Keratinocyte (primary cell): ENCODE measurements at regions not wholly inside any gene's neighbourhood (a gene's known extent, or its start where the extent isn't known, plus 50 kb on each side); places are given as distances from the start of the nearest gene placed in this dataset.

ENCODE experiments used
- DNase-seq: peaks from one replicate; pipeline ENCODE4 v3.0.0-alpha.2; 2011; ENCODE audit warnings: low read depth, missing footprints, low spot score
- FAIRE-seq: peaks from 2 replicates; lab custom pipeline; 2011; peaks lifted over from hg19 to GRCh38; lab: Jason Lieb, UNC
- H2AFZ ChIP-seq: 2 replicates; pipeline ENCODE4 v1.6.0; 2012; ENCODE audit warnings: low read length, control low read depth, inconsistent platforms; ENCODE audit not compliant: control insufficient read depth
- H3K27ac ChIP-seq: 2 replicates; pipeline ENCODE4 v1.5.1; 2011; ENCODE audit warnings: low read length; ENCODE audit not compliant: control insufficient read depth, insufficient read depth
- H3K27me3 ChIP-seq: 3 replicates; pipeline ENCODE4 v1.6.0; 2011; ENCODE audit warnings: low read length; ENCODE audit not compliant: control insufficient read depth, insufficient read depth; ENCODE audit errors: extremely low read depth
- H3K36me3 ChIP-seq, 2 experiments: 2 replicates in 1 of 2; 3 replicates in 1 of 2; pipeline ENCODE4 v1.5.1; 2011; ENCODE audit warnings: low read length in 2 of 2, mild to moderate bottlenecking in 1 of 2; ENCODE audit not compliant: control insufficient read depth in 2 of 2, insufficient read depth in 2 of 2; ENCODE audit errors: extremely low read depth in 1 of 2
- H3K4me1 ChIP-seq: 3 replicates; pipeline ENCODE4 v1.5.1; 2011; ENCODE audit warnings: low read length; ENCODE audit not compliant: control insufficient read depth, insufficient read depth; ENCODE audit errors: extremely low read depth
- H3K4me2 ChIP-seq: 3 replicates; pipeline ENCODE4 v1.6.0; 2011; ENCODE audit warnings: low read depth, low read length; ENCODE audit not compliant: control insufficient read depth, insufficient read depth; ENCODE audit errors: extremely low read depth
- H3K4me3 ChIP-seq, 3 experiments: fragments of 200-600 bp in 1 of 3; sonication (generic) in 1 of 3; 2 replicates in 2 of 3; 3 replicates in 1 of 3; pipeline ENCODE4 v1.5.1; 2011 to 2016; ENCODE audit warnings: low read length in 3 of 3, mild to moderate bottlenecking in 3 of 3, control low read depth in 2 of 3, inconsistent platforms in 1 of 3, low read depth in 1 of 3, mixed read lengths in 1 of 3, mixed run types in 1 of 3, moderate library complexity in 1 of 3; ENCODE audit not compliant: control insufficient read depth in 2 of 3, insufficient read depth in 2 of 3; ENCODE audit errors: extremely low read depth in 1 of 3
- H3K79me2 ChIP-seq: 2 replicates; pipeline ENCODE4 v1.6.0; 2012; ENCODE audit warnings: low read length; ENCODE audit not compliant: control insufficient read depth, insufficient read depth
- H3K9ac ChIP-seq: 3 replicates; pipeline ENCODE4 v1.6.0; 2011; ENCODE audit warnings: low read length; ENCODE audit not compliant: control insufficient read depth, insufficient read depth; ENCODE audit errors: extremely low read depth
- H3K9me1 ChIP-seq: 3 replicates; pipeline ENCODE4 v1.6.0; 2011; ENCODE audit warnings: low read length; ENCODE audit not compliant: control insufficient read depth, insufficient read depth; ENCODE audit errors: extremely low read depth
- H3K9me3 ChIP-seq: 2 replicates; pipeline ENCODE4 v1.5.1; 2012; ENCODE audit warnings: low read depth, low read length; ENCODE audit not compliant: control insufficient read depth
- H4K20me1 ChIP-seq: 3 replicates; pipeline ENCODE4 v1.6.0; 2011; ENCODE audit warnings: low read length; ENCODE audit not compliant: control insufficient read depth, insufficient read depth; ENCODE audit errors: extremely low read depth
- EZH2 ChIP-seq: IDR thresholded peaks from one replicate; pipeline ENCODE4 v1.6.1; 2012; ENCODE audit warnings: inconsistent platforms, mild to moderate bottlenecking, low read length, moderate library complexity
- dilution Hi-C: fragments of 300-500 bp; cut with MboI; formaldehyde crosslinking; loops from one replicate; pipeline ENCODE4 v1.7.0; 2020; ENCODE audit warnings: low sequenced_read_pairs; ENCODE audit not compliant: extremely low pct_ligation_motif_present
- TF ChIP-seq, protein P1 (sequence below), 3 experiments: IDR thresholded peaks in 1 of 3; conservative IDR thresholded peaks in 1 of 3; optimal IDR thresholded peaks in 1 of 3; 2 replicates in 2 of 3; 3 replicates in 1 of 3; pipeline versions ENCODE3 to v1.5.1; 2011; ENCODE audit warnings: low read length in 3 of 3, mild to moderate bottlenecking in 3 of 3, moderate library complexity in 2 of 3, control low read depth in 1 of 3, inconsistent platforms in 1 of 3; ENCODE audit not compliant: insufficient read depth in 2 of 3; ENCODE audit errors: extremely low read depth in 1 of 3

DNA sequence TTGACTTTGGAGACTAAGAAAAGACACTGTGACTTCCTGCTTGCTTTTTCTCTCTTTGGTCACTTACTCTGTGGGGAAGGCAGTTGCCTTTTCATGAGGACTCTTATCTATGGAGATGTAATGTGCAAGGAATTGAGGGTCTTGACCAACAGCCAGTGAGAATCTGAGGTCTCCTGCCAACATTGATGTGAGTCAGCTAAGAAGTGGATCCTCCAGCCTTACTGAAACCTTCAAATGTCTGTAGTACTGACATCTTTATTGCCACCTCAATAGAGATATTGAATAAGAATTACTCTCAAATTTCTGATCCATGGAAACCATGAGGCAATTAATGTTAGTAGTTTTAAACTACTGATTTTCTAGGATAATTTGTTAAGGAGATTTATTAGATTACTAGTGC lies 598.4 kb downstream of the ADGRL2 start:
- no peak overlapping the region for H3K4me2 ChIP-seq
- no peaks in the 10 kb centered on the region for H3K36me3 ChIP-seq

DNA sequence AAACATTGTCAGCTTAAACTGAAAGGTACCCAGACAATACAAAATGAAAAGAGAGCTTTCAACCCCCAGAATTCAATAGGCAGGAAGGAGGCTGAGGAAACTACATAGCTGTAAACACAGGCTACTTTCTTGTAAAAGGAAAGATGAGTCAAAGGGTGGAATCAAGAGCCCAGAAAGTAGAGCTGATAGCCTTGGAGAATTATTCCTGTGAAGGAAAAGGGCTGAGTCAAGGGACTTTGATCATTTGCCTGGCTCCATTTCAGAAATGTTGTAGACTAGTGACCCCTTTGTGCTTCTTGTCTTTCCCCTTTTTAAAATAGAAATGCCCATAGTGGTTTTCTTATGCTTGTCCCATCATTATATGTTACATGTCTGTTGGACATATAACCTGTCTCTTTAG lies 597.6 kb downstream of the ADGRL2 start:
- Histone ChIP-seq H3K4me3 (no peak overlapping the region), H3K36me3 (no peaks in the 10 kb centered on the region), H3K9me3 (no peaks in the 10 kb centered on the region), H3K4me1 (peaks cover 4% of the 10 kb centered on the region), H3K79me2 (no peaks in the 10 kb centered on the region), H3K9ac (no peak overlapping the region), H3K4me2 (no peak overlapping the region), H2AFZ (no peak overlapping the region), H3K9me1 (no peaks in the 10 kb centered on the region), H3K27me3 (no peaks in the 10 kb centered on the region), H4K20me1 (no peaks in the 10 kb centered on the region), H3K27ac (no peak overlapping the region)
- dilution Hi-C loops = no loop called here
- TF ChIP-seq EZH2 = no peak
- TF ChIP-seq, protein P1, sequence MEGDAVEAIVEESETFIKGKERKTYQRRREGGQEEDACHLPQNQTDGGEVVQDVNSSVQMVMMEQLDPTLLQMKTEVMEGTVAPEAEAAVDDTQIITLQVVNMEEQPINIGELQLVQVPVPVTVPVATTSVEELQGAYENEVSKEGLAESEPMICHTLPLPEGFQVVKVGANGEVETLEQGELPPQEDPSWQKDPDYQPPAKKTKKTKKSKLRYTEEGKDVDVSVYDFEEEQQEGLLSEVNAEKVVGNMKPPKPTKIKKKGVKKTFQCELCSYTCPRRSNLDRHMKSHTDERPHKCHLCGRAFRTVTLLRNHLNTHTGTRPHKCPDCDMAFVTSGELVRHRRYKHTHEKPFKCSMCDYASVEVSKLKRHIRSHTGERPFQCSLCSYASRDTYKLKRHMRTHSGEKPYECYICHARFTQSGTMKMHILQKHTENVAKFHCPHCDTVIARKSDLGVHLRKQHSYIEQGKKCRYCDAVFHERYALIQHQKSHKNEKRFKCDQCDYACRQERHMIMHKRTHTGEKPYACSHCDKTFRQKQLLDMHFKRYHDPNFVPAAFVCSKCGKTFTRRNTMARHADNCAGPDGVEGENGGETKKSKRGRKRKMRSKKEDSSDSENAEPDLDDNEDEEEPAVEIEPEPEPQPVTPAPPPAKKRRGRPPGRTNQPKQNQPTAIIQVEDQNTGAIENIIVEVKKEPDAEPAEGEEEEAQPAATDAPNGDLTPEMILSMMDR (optimal IDR thresholded peaks at IDR 0.05 in 1 of 3, IDR thresholded peaks at IDR 0.05 in 1 of 3, conservative IDR thresholded peaks at IDR 0.05 in 1 of 3; ENCODE audit: extremely low read depth in 1 of 3, insufficient read depth in 2 of 3, low read length in 3 of 3) = no peak
- DNase-seq (no peak), FAIRE-seq (no peak)

More for the DNA sequence above, 598.4 kb downstream of the ADGRL2 start:
- no peaks in the 10 kb centered on the region for H3K27me3 ChIP-seq
- FAIRE-seq (no peak), DNase-seq (no peak)
- no peaks in the 10 kb centered on the region for H3K79me2 ChIP-seq
- dilution Hi-C loops = no loop called here
- no peak overlapping the region for H3K4me3 ChIP-seq
- no peaks in the 10 kb centered on the region for H3K9me3 ChIP-seq
- H3K9me1 ChIP-seq = no peaks in the 10 kb centered on the region
- no peak overlapping the region for H3K27ac ChIP-seq
- H3K4me1 ChIP-seq = peaks cover 4% of the 10 kb centered on the region
- H3K9ac ChIP-seq = no peak overlapping the region
- H4K20me1 ChIP-seq = no peaks in the 10 kb centered on the region
- no peak overlapping the region for H2AFZ ChIP-seq
- no peak for TF ChIP-seq EZH2
- TF ChIP-seq, protein P1 (optimal IDR thresholded peaks at IDR 0.05 in 1 of 3, IDR thresholded peaks at IDR 0.05 in 1 of 3, conservative IDR thresholded peaks at IDR 0.05 in 1 of 3; ENCODE audit: extremely low read depth in 1 of 3, insufficient read depth in 2 of 3, low read length in 3 of 3) = no peak
